ENCODE measurements at regions not wholly inside any gene's neighbourhood (a gene's known extent, or its start where the extent isn't known, plus 50 kb on each side); places are given as distances from the start of the nearest gene placed in this dataset.

GRCh38 chr4:106738121-106738520, 298.0 kb downstream of the DKK2 start:
- Histone ChIP-seq H3K36me3 (ENCODE audit: insufficient read depth, insufficient read length, low read length) (no peaks in the 10 kb centered on the region), H3K4me1 (ENCODE audit: insufficient read depth, insufficient read length) (no peaks in the 10 kb centered on the region), H3K4me3 (ENCODE audit: insufficient read length, low read depth) (no peak overlapping the region), H3K9ac (ENCODE audit: insufficient read length, low read depth) (no peak overlapping the region), H3K9me3 (ENCODE audit: insufficient read depth, low read length) (no peaks in the 10 kb centered on the region), H3K27me3 (ENCODE audit: insufficient read depth, insufficient read length) (no peaks in the 10 kb centered on the region)
- TF ChIP-seq YY1 (IDR thresholded peaks at IDR 0.05; ENCODE audit: insufficient read depth, insufficient read length): no peak
- no peak for TF ChIP-seq SUZ12 (IDR thresholded peaks at IDR 0.05; ENCODE audit: extremely low read depth, insufficient read depth, insufficient read length)
- TF ChIP-seq ZNF274 (IDR thresholded peaks at IDR 0.05; ENCODE audit: low read depth, low read length): no peak
- DNase-seq (ENCODE audit: low read depth, low spot score): no peak

- H3K9me3 ChIP-seq (ENCODE audit: insufficient read depth, low read length): no peaks in the 10 kb centered on the region
- TF ChIP-seq YY1 (IDR thresholded peaks at IDR 0.05; ENCODE audit: insufficient read depth, insufficient read length) (no peak), SUZ12 (IDR thresholded peaks at IDR 0.05; ENCODE audit: extremely low read depth, insufficient read depth, insufficient read length) (no peak), ZNF274 (IDR thresholded peaks at IDR 0.05; ENCODE audit: low read depth, low read length) (no peak)
- no peak for DNase-seq (ENCODE audit: low read depth, low spot score)
- no peak overlapping the region for H3K4me3 ChIP-seq (ENCODE audit: insufficient read length, low read depth)
- H3K36me3 ChIP-seq (ENCODE audit: insufficient read depth, insufficient read length, low read length): no peaks in the 10 kb centered on the region
- H3K27me3 ChIP-seq (ENCODE audit: insufficient read depth, insufficient read length): no peaks in the 10 kb centered on the region
- H3K4me1 ChIP-seq (ENCODE audit: insufficient read depth, insufficient read length): no peaks in the 10 kb centered on the region
- H3K9ac ChIP-seq (ENCODE audit: insufficient read length, low read depth): no peak overlapping the region
Observed at GRCh38 chr4:106718548-106718947, 317.6 kb downstream of the DKK2 start.

- TF ChIP-seq SUZ12 (IDR thresholded peaks at IDR 0.05; ENCODE audit: extremely low read depth, insufficient read depth, insufficient read length) (no peak), ZNF274 (IDR thresholded peaks at IDR 0.05; ENCODE audit: low read depth, low read length) (no peak), YY1 (IDR thresholded peaks at IDR 0.05; ENCODE audit: insufficient read depth, insufficient read length) (no peak)
- Histone ChIP-seq H3K27me3 (ENCODE audit: insufficient read depth, insufficient read length) (no peaks in the 10 kb centered on the region), H3K4me3 (ENCODE audit: insufficient read length, low read depth) (no peak overlapping the region), H3K4me1 (ENCODE audit: insufficient read depth, insufficient read length) (no peaks in the 10 kb centered on the region), H3K9ac (ENCODE audit: insufficient read length, low read depth) (no peak overlapping the region), H3K9me3 (ENCODE audit: insufficient read depth, low read length) (no peaks in the 10 kb centered on the region), H3K36me3 (ENCODE audit: insufficient read depth, insufficient read length, low read length) (no peaks in the 10 kb centered on the region)
- no peak for DNase-seq (ENCODE audit: low read depth, low spot score)
Observed at GRCh38 chr4:106717091-106717490, 319.0 kb downstream of the DKK2 start.

GRCh38 chr4:106715825-106716224, 320.3 kb downstream of the DKK2 start:
- no peak for DNase-seq (ENCODE audit: low read depth, low spot score)
- Histone ChIP-seq H3K27me3 (ENCODE audit: insufficient read depth, insufficient read length) (no peaks in the 10 kb centered on the region), H3K36me3 (ENCODE audit: insufficient read depth, insufficient read length, low read length) (no peaks in the 10 kb centered on the region), H3K9ac (ENCODE audit: insufficient read length, low read depth) (no peak overlapping the region), H3K9me3 (ENCODE audit: insufficient read depth, low read length) (no peaks in the 10 kb centered on the region), H3K4me3 (ENCODE audit: insufficient read length, low read depth) (no peak overlapping the region), H3K4me1 (ENCODE audit: insufficient read depth, insufficient read length) (no peaks in the 10 kb centered on the region)
- no peak for TF ChIP-seq SUZ12 (IDR thresholded peaks at IDR 0.05; ENCODE audit: extremely low read depth, insufficient read depth, insufficient read length)
- TF ChIP-seq ZNF274 (IDR thresholded peaks at IDR 0.05; ENCODE audit: low read depth, low read length): no peak
- no peak for TF ChIP-seq YY1 (IDR thresholded peaks at IDR 0.05; ENCODE audit: insufficient read depth, insufficient read length)

- Histone ChIP-seq H3K36me3 (ENCODE audit: insufficient read depth, insufficient read length, low read length) (no peaks in the 10 kb centered on the region), H3K4me1 (ENCODE audit: insufficient read depth, insufficient read length) (no peaks in the 10 kb centered on the region), H3K9me3 (ENCODE audit: insufficient read depth, low read length) (no peaks in the 10 kb centered on the region), H3K27me3 (ENCODE audit: insufficient read depth, insufficient read length) (no peaks in the 10 kb centered on the region), H3K4me3 (ENCODE audit: insufficient read length, low read depth) (no peak overlapping the region), H3K9ac (ENCODE audit: insufficient read length, low read depth) (no peak overlapping the region)
- TF ChIP-seq SUZ12 (IDR thresholded peaks at IDR 0.05; ENCODE audit: extremely low read depth, insufficient read depth, insufficient read length): no peak
- no peak for TF ChIP-seq ZNF274 (IDR thresholded peaks at IDR 0.05; ENCODE audit: low read depth, low read length)
- no peak for TF ChIP-seq YY1 (IDR thresholded peaks at IDR 0.05; ENCODE audit: insufficient read depth, insufficient read length)
- DNase-seq (ENCODE audit: low read depth, low spot score): no peak
Observed at GRCh38 chr4:106708464-106708816, 327.7 kb downstream of the DKK2 start.

GRCh38 chr4:106707776-106708463, 328.2 kb downstream of the DKK2 start:
- H3K9me3 ChIP-seq (ENCODE audit: insufficient read depth, low read length): no peaks in the 10 kb centered on the region

GRCh38 chr4:106704253-106704870, 331.8 kb downstream of the DKK2 start:
- H3K9me3 ChIP-seq (ENCODE audit: insufficient read depth, low read length): no peaks in the 10 kb centered on the region
- no peaks in the 10 kb centered on the region for H3K27me3 ChIP-seq (ENCODE audit: insufficient read depth, insufficient read length)
- H3K9ac ChIP-seq (ENCODE audit: insufficient read length, low read depth): no peak overlapping the region
- H3K4me1 ChIP-seq (ENCODE audit: insufficient read depth, insufficient read length): no peaks in the 10 kb centered on the region
- no peak overlapping the region for H3K4me3 ChIP-seq (ENCODE audit: insufficient read length, low read depth)
- no peak for DNase-seq (ENCODE audit: low read depth, low spot score)
- H3K36me3 ChIP-seq (ENCODE audit: insufficient read depth, insufficient read length, low read length): no peaks in the 10 kb centered on the region
- TF ChIP-seq ZNF274 (IDR thresholded peaks at IDR 0.05; ENCODE audit: low read depth, low read length) (no peak), YY1 (IDR thresholded peaks at IDR 0.05; ENCODE audit: insufficient read depth, insufficient read length) (no peak), SUZ12 (IDR thresholded peaks at IDR 0.05; ENCODE audit: extremely low read depth, insufficient read depth, insufficient read length) (no peak)

More at GRCh38 chr4:106707776-106708463, 328.2 kb downstream of the DKK2 start:
- Histone ChIP-seq H3K4me1 (ENCODE audit: insufficient read depth, insufficient read length) (no peaks in the 10 kb centered on the region), H3K27me3 (ENCODE audit: insufficient read depth, insufficient read length) (no peaks in the 10 kb centered on the region), H3K4me3 (ENCODE audit: insufficient read length, low read depth) (no peak overlapping the region), H3K36me3 (ENCODE audit: insufficient read depth, insufficient read length, low read length) (no peaks in the 10 kb centered on the region), H3K9ac (ENCODE audit: insufficient read length, low read depth) (no peak overlapping the region)
- DNase-seq (ENCODE audit: low read depth, low spot score): no peak
- TF ChIP-seq SUZ12 (IDR thresholded peaks at IDR 0.05; ENCODE audit: extremely low read depth, insufficient read depth, insufficient read length): no peak
- TF ChIP-seq ZNF274 (IDR thresholded peaks at IDR 0.05; ENCODE audit: low read depth, low read length): no peak
- TF ChIP-seq YY1 (IDR thresholded peaks at IDR 0.05; ENCODE audit: insufficient read depth, insufficient read length): no peak
